DND-41 (cell line): ENCODE measurements at regions not wholly inside any gene's neighbourhood (a gene's known extent, or its start where the extent isn't known, plus 50 kb on each side); places are given as distances from the start of the nearest gene placed in this dataset.

ENCODE experiments used
- ATAC-seq: fragments of 200-7000 bp; cut with Tn5 transposase; 3 replicates; pipeline ENCODE4 v1.9.1; 2021; ENCODE audit warnings: low read depth; ENCODE audit not compliant: insufficient read depth
- DNase-seq: peaks from one replicate; pipeline ENCODE4 v3.0.0-alpha.2; 2020
- H2AFZ ChIP-seq: 2 replicates; pipeline ENCODE4 v1.6.0; 2012; ENCODE audit warnings: low read depth, low read length
- H3K27ac ChIP-seq: 2 replicates; pipeline ENCODE4 v1.5.1; 2012; ENCODE audit warnings: low read length, inconsistent platforms
- H3K27me3 ChIP-seq: fragments of 200-600 bp; sonication (generic); 2 replicates; pipeline ENCODE4 v1.6.0; 2012; ENCODE audit warnings: low read length, mild to moderate bottlenecking, inconsistent platforms; ENCODE audit not compliant: insufficient read depth, poor library complexity
- H3K36me3 ChIP-seq: 2 replicates; pipeline ENCODE4 v1.5.1; 2012; ENCODE audit warnings: low read length, inconsistent platforms; ENCODE audit not compliant: insufficient read depth
- H3K4me1 ChIP-seq: 2 replicates; pipeline ENCODE4 v1.5.1; 2012; ENCODE audit warnings: mild to moderate bottlenecking, low read length; ENCODE audit not compliant: insufficient read depth
- H3K4me2 ChIP-seq: 2 replicates; pipeline ENCODE4 v1.6.0; 2012; ENCODE audit warnings: mild to moderate bottlenecking, moderate library complexity, low read length, inconsistent platforms; ENCODE audit not compliant: insufficient read depth
- H3K4me3 ChIP-seq, 2 experiments: fragments of 200-600 bp in 1 of 2; shearing (Covaris generic) in 1 of 2; 2 replicates each; pipeline ENCODE4 v1.5.1; 2012 to 2016; ENCODE audit warnings: inconsistent platforms in 2 of 2, low read length in 2 of 2, mild to moderate bottlenecking in 2 of 2, low read depth in 1 of 2, moderate library complexity in 1 of 2
- H3K79me2 ChIP-seq: 2 replicates; pipeline ENCODE4 v1.6.0; 2012; ENCODE audit warnings: low read length, inconsistent platforms; ENCODE audit not compliant: insufficient read depth
- H3K9ac ChIP-seq: 2 replicates; pipeline ENCODE4 v1.6.0; 2012; ENCODE audit warnings: low read depth, mild to moderate bottlenecking, inconsistent platforms, low read length, moderate library complexity
- H3K9me3 ChIP-seq: 2 replicates; pipeline ENCODE4 v1.5.1; 2012; ENCODE audit warnings: low read length, moderate library complexity, mild to moderate bottlenecking, inconsistent platforms; ENCODE audit not compliant: insufficient read depth, severe bottlenecking
- H4K20me1 ChIP-seq: 2 replicates; pipeline ENCODE4 v1.6.0; 2012; ENCODE audit warnings: low read length; ENCODE audit not compliant: insufficient read depth
- CTCF ChIP-seq: IDR thresholded peaks from 2 replicates; pipeline ENCODE4 v1.5.1; 2012; ENCODE audit warnings: borderline replicate concordance, low read length, moderate library complexity, mild to moderate bottlenecking; ENCODE audit not compliant: poor library complexity, severe bottlenecking; ENCODE audit errors: extremely low read depth
- EZH2 ChIP-seq: IDR thresholded peaks from 3 replicates; pipeline ENCODE4 v1.6.1; 2012; ENCODE audit warnings: borderline replicate concordance, low read depth, mild to moderate bottlenecking, moderate library complexity, low read length, inconsistent platforms; ENCODE audit not compliant: severe bottlenecking

- no peak overlapping the region for H3K9ac ChIP-seq
- H3K36me3 ChIP-seq, result no peaks in the 10 kb centered on the region
- H3K9me3 ChIP-seq, result no peaks in the 10 kb centered on the region
- H3K4me3 ChIP-seq, result no peak overlapping the region
- H2AFZ ChIP-seq, result no peak overlapping the region
- TF ChIP-seq CTCF, result no peak
- TF ChIP-seq EZH2, result no peak
- no peak for DNase-seq
- no peaks in the 10 kb centered on the region for H3K27me3 ChIP-seq
- no peak overlapping the region for H3K4me2 ChIP-seq
- H3K4me1 ChIP-seq, result no peaks in the 10 kb centered on the region
- no peak for ATAC-seq
- H4K20me1 ChIP-seq, result no peaks in the 10 kb centered on the region
- no peak overlapping the region for H3K27ac ChIP-seq
- no peaks in the 10 kb centered on the region for H3K79me2 ChIP-seq
Observed at GRCh38 chr6:105495515-105495914, 92.6 kb upstream of the PREP start.

- Histone ChIP-seq H3K9ac (no peak overlapping the region), H4K20me1 (no peaks in the 10 kb centered on the region), H3K4me2 (no peak overlapping the region), H3K9me3 (no peaks in the 10 kb centered on the region), H3K4me1 (no peaks in the 10 kb centered on the region), H3K27ac (no peak overlapping the region), H3K4me3 (no peak overlapping the region), H2AFZ (peak overlapping the region; percentile 49; the same call in 1 of the 2 replicates), H3K36me3 (no peaks in the 10 kb centered on the region), H3K27me3 (no peaks in the 10 kb centered on the region), H3K79me2 (no peaks in the 10 kb centered on the region)
- DNase-seq, result no peak
- TF ChIP-seq CTCF (no peak), EZH2 (no peak)
- no peak for ATAC-seq
Observed at GRCh38 chr6:105494688-105495087, 91.8 kb upstream of the PREP start.

GRCh38 chr6:105493736-105494135, 90.9 kb upstream of the PREP start:
- no peaks in the 10 kb centered on the region for H3K4me1 ChIP-seq
- H4K20me1 ChIP-seq, result no peaks in the 10 kb centered on the region
- H3K9me3 ChIP-seq, result no peaks in the 10 kb centered on the region
- ATAC-seq, result no peak
- no peak overlapping the region for H3K4me3 ChIP-seq
- no peak for DNase-seq
- H3K79me2 ChIP-seq, result no peaks in the 10 kb centered on the region
- no peak overlapping the region for H2AFZ ChIP-seq
- no peak for TF ChIP-seq CTCF
- no peak for TF ChIP-seq EZH2
- no peaks in the 10 kb centered on the region for H3K36me3 ChIP-seq
- H3K4me2 ChIP-seq, result no peak overlapping the region
- H3K27ac ChIP-seq, result no peak overlapping the region
- H3K9ac ChIP-seq, result no peak overlapping the region
- H3K27me3 ChIP-seq, result no peaks in the 10 kb centered on the region
